HepG2 (cell line): ENCODE measurements at regions not wholly inside any gene's neighbourhood (a gene's known extent, or its start where the extent isn't known, plus 50 kb on each side); places are given as distances from the start of the nearest gene placed in this dataset.

Source experiments
- CHD4 ChIP-seq: fragments of 200-600 bp; sonication (generic); IDR thresholded peaks from 2 replicates; pipeline ENCODE4 v1.7.0; 2017; ENCODE audit warnings: mild to moderate bottlenecking, low read length, borderline replicate concordance
- JUNB ChIP-seq: sonication (generic); formaldehyde crosslinking; IDR thresholded peaks from 2 replicates; pipeline ENCODE4 v1.8.0; 2022; ENCODE audit warnings: missing genetic modification reagents, mild to moderate bottlenecking, borderline replicate concordance
- MATR3 ChIP-seq: sonication (generic); formaldehyde crosslinking; IDR thresholded peaks from 2 replicates; pipeline ENCODE4 v1.4.0; 2020; ENCODE audit warnings: missing genetic modification reagents
- NR2C2 ChIP-seq: sonication (generic); formaldehyde crosslinking; IDR thresholded peaks from 2 replicates; pipeline ENCODE4 v1.4.0; 2020; ENCODE audit warnings: missing genetic modification reagents, mild to moderate bottlenecking, moderate library complexity, borderline replicate concordance
- POLR2A ChIP-seq, 2 experiments: IDR thresholded peaks; 2 replicates each; pipeline ENCODE4 v1.6.1; 2011; ENCODE audit warnings: low read depth in 2 of 2, low read length in 2 of 2, mild to moderate bottlenecking in 1 of 2, moderate library complexity in 1 of 2; ENCODE audit not compliant: insufficient read depth in 1 of 2
- SUZ12 ChIP-seq: fragments of 150-350 bp; IDR thresholded peaks from 2 replicates; pipeline ENCODE4 v1.6.1; 2014; ENCODE audit warnings: low read depth, low read length
- ZFP1 ChIP-seq: IDR thresholded peaks from 2 replicates; pipeline ENCODE4 v1.6.1; 2016
- ZNF274 ChIP-seq: sonication (generic); formaldehyde crosslinking; IDR thresholded peaks from 2 replicates; pipeline ENCODE4 v1.5.1; 2020; ENCODE audit warnings: mild to moderate bottlenecking, missing genetic modification reagents
- ZNF337 ChIP-seq: sonication (generic); formaldehyde crosslinking; IDR thresholded peaks from 2 replicates; pipeline ENCODE4 v1.5.1; 2020; ENCODE audit warnings: missing genetic modification reagents, low read depth, mild to moderate bottlenecking, borderline replicate concordance
- ZNF33A ChIP-seq: sonication (generic); formaldehyde crosslinking; IDR thresholded peaks from 2 replicates; pipeline ENCODE4 v1.5.1; 2020; ENCODE audit warnings: missing genetic modification reagents, mild to moderate bottlenecking, moderate library complexity, borderline replicate concordance
- ZNF747 ChIP-seq: sonication (generic); formaldehyde crosslinking; IDR thresholded peaks from 2 replicates; pipeline ENCODE4 v1.8.1; 2023; ENCODE audit warnings: missing genetic modification reagents, mild to moderate bottlenecking, borderline replicate concordance
- TF ChIP-seq, protein P1 (sequence below): sonication (generic); formaldehyde crosslinking; IDR thresholded peaks from 2 replicates; pipeline ENCODE4 v1.5.0; 2020; ENCODE audit warnings: mild to moderate bottlenecking, missing genetic modification reagents, moderate library complexity

DNA sequence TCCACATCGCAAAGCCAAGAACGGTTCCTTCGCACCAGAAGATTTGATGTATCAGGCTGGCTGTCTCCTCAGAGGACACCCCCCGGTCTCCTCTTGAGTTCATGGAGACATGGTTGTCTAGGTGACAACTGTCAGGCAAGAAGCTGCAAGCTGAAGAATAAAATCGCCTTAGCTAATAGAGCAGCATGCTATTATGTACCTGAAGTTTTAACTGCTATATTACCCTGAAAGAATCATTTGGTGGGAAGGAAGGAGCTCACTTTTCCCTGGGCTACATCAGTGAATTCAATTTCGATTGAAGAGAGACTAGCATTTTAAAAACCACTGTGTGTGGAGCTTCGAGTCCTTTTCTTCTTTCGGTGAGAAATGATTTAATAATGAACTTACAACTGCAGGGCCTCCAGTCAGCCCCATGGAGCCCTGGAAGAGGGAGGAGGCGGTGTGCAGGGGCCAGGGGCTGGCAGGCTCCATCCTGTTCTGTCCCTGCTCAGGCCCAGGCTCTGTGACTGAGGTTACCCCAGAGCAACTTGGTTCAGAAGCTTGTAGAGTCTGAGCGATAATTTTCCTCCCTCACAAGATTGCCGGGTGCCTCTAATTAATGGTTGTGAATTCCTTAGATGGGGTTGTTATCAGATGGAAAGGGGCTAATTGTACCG is 191.3 kb downstream of the MID1IP1 start:
- TF ChIP-seq SUZ12: no peak
- no peak for TF ChIP-seq ZFP1 (CRISPR knock-in tag)
- no peak for TF ChIP-seq NR2C2
- TF ChIP-seq, protein P1, sequence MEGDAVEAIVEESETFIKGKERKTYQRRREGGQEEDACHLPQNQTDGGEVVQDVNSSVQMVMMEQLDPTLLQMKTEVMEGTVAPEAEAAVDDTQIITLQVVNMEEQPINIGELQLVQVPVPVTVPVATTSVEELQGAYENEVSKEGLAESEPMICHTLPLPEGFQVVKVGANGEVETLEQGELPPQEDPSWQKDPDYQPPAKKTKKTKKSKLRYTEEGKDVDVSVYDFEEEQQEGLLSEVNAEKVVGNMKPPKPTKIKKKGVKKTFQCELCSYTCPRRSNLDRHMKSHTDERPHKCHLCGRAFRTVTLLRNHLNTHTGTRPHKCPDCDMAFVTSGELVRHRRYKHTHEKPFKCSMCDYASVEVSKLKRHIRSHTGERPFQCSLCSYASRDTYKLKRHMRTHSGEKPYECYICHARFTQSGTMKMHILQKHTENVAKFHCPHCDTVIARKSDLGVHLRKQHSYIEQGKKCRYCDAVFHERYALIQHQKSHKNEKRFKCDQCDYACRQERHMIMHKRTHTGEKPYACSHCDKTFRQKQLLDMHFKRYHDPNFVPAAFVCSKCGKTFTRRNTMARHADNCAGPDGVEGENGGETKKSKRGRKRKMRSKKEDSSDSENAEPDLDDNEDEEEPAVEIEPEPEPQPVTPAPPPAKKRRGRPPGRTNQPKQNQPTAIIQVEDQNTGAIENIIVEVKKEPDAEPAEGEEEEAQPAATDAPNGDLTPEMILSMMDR: no peak
- TF ChIP-seq ZNF337 (CRISPR knock-in tag): no peak
- TF ChIP-seq ZNF747 (CRISPR knock-in tag): no peak
- no peak for TF ChIP-seq JUNB (CRISPR knock-in tag)
- TF ChIP-seq POLR2A (IDR thresholded peaks at IDR 0.05; ENCODE audit: insufficient read depth in 1 of 2, low read depth in 2 of 2, low read length in 2 of 2): no peak
- TF ChIP-seq MATR3 (CRISPR knock-in tag): no peak
- no peak for TF ChIP-seq CHD4
- TF ChIP-seq ZNF33A: no peak
- TF ChIP-seq ZNF274 (CRISPR knock-in tag): no peak
